ENCODE measurements at regions not wholly inside any gene's neighbourhood (a gene's known extent, or its start where the extent isn't known, plus 50 kb on each side); places are given as distances from the start of the nearest gene placed in this dataset.

DNA sequence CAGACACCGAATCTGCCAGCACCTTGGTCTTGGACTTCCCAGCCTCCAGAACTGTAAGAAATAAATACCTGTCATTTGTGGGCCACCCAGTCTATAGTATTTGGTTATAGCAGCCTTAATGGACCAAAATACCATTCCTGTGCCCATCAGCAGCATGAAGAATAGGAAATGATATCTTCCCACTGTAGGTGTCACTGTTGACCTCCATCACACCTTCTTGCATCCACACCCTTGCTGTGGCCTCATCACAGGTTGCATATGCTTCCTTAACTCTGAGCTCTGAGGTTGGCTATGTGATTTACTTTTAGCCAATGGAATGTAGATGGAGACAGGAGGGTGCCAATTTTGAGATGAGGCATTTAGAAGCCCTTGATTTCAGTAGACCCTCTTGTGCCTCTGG lies 242.0 kb upstream of the TSHZ3 start:
- DNase-seq (ENCODE audit: low spot score, unreplicated experiment) = no peak
- H3K36me3 Mint-ChIP-seq (ENCODE audit: insufficient read depth) = no peaks in the 10 kb centered on the region
- H3K9me3 Mint-ChIP-seq (ENCODE audit: low read depth) = no peaks in the 10 kb centered on the region
- TF ChIP-seq, protein P1, sequence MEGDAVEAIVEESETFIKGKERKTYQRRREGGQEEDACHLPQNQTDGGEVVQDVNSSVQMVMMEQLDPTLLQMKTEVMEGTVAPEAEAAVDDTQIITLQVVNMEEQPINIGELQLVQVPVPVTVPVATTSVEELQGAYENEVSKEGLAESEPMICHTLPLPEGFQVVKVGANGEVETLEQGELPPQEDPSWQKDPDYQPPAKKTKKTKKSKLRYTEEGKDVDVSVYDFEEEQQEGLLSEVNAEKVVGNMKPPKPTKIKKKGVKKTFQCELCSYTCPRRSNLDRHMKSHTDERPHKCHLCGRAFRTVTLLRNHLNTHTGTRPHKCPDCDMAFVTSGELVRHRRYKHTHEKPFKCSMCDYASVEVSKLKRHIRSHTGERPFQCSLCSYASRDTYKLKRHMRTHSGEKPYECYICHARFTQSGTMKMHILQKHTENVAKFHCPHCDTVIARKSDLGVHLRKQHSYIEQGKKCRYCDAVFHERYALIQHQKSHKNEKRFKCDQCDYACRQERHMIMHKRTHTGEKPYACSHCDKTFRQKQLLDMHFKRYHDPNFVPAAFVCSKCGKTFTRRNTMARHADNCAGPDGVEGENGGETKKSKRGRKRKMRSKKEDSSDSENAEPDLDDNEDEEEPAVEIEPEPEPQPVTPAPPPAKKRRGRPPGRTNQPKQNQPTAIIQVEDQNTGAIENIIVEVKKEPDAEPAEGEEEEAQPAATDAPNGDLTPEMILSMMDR (IDR thresholded peaks at IDR 0.05; ENCODE audit: unreplicated experiment) = no peak
- H3K27ac Mint-ChIP-seq = no peak overlapping the region
- peaks cover 24% of the 10 kb centered on the region for H3K27me3 Mint-ChIP-seq
- no peaks in the 10 kb centered on the region for H3K4me1 Mint-ChIP-seq (ENCODE audit: low read depth)
- no peak overlapping the region for H3K4me3 Mint-ChIP-seq (ENCODE audit: low read depth)

DNA sequence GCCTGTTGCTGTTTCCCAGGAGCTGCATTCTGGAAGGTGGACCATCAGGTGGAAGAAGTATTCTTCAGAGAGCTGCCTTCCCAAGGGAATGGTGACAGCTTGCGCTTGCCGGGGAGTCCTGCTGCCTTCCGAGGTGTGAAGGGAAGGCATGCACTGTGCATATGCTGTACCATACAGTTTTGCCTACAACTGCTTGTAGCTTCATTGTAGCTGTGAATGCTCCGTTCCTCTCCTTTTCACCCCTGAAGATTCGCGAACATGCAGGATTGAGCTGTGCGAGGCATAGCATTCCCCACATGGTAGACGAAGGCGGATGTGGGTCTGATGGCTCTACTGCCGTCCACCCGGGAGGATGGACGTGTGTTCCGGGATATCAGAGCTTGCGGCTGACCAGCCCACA lies 243.2 kb upstream of the TSHZ3 start:
- Mint-ChIP-seq H3K27ac (no peak overlapping the region), H3K9me3 (ENCODE audit: low read depth) (no peaks in the 10 kb centered on the region), H3K4me1 (ENCODE audit: low read depth) (no peaks in the 10 kb centered on the region), H3K27me3 (peaks cover 27% of the 10 kb centered on the region), H3K4me3 (ENCODE audit: low read depth) (no peak overlapping the region), H3K36me3 (ENCODE audit: insufficient read depth) (no peaks in the 10 kb centered on the region)
- TF ChIP-seq, protein P1 (IDR thresholded peaks at IDR 0.05; ENCODE audit: unreplicated experiment) = no peak
- no peak for DNase-seq (ENCODE audit: low spot score, unreplicated experiment)

DNA sequence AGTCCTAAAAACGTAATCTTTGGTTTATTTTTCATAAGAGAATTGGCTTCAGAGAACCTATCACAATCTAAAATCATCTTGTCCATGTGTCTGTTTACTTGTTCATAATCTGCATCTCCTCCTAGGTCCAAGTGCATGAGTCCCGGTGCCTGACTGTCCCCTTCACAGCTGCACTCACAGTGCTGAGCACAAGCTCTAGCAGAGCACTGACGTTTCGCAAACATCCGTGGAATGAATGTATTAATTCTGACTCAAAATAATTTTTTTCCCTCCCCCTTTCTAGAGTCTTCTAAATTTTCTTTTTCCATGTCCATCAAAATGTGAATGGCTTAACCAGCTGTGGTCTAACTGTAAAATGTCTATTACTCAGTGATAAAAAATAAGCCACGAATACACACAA lies 245.5 kb upstream of the TSHZ3 start:
- Mint-ChIP-seq H3K4me3 (ENCODE audit: low read depth) (no peak overlapping the region), H3K4me1 (ENCODE audit: low read depth) (no peaks in the 10 kb centered on the region)
- no peak for DNase-seq (ENCODE audit: low spot score, unreplicated experiment)

DNA sequence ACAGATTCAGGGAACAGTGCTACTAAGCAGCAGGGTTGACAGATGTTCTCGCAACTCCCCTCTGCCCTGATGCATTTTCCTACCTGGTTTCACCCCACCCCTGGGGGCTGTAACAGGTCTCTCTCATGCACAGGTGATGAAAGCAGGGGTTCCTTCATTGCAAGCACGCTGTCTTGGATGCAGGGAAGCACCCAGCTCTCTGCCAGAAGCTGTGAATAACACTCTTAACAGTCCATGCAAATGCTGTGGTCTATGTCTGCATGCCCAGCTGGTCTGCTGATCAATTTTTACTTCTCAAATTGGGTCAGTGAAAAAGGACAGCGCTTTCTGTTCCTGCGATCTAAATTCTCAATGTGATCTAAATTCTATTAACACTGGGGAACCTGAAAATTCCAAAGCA lies 246.3 kb upstream of the TSHZ3 start:
- no peaks in the 10 kb centered on the region for H3K9me3 Mint-ChIP-seq (ENCODE audit: low read depth)
- peaks cover 16% of the 10 kb centered on the region for H3K27me3 Mint-ChIP-seq
- DNase-seq (ENCODE audit: low spot score, unreplicated experiment) = no peak
- TF ChIP-seq, protein P1 (IDR thresholded peaks at IDR 0.05; ENCODE audit: unreplicated experiment) = no peak
- H3K36me3 Mint-ChIP-seq (ENCODE audit: insufficient read depth) = no peaks in the 10 kb centered on the region
- no peak overlapping the region for H3K4me3 Mint-ChIP-seq (ENCODE audit: low read depth)
- no peaks in the 10 kb centered on the region for H3K4me1 Mint-ChIP-seq (ENCODE audit: low read depth)
- no peak overlapping the region for H3K27ac Mint-ChIP-seq

More for the DNA sequence above, 245.5 kb upstream of the TSHZ3 start:
- H3K36me3 Mint-ChIP-seq (ENCODE audit: insufficient read depth) = no peaks in the 10 kb centered on the region
- TF ChIP-seq, protein P1 (IDR thresholded peaks at IDR 0.05; ENCODE audit: unreplicated experiment) = no peak
- peaks cover 22% of the 10 kb centered on the region for H3K27me3 Mint-ChIP-seq
- H3K27ac Mint-ChIP-seq = no peak overlapping the region
- H3K9me3 Mint-ChIP-seq (ENCODE audit: low read depth) = no peaks in the 10 kb centered on the region

DNA sequence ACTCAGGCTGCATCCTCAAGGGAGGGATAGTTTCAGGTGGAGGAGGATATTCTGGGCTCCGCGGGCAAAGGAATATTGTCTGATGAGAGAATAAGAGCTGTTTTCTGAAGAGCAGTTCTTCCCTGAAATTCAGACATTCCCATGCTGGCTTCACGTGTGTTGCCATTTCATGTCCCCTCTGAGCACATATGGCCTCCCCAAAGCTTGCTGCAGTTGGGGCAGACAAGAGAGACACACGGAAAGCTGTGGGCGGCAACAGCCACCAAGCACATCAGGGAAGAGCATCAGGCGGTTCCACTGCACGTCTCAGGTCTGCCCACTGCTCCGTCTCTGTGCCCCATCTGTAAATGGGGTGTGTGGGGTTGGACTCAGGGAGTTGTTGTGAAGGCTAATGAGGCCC lies 247.5 kb upstream of the TSHZ3 start:
- Mint-ChIP-seq H3K27me3 (peaks cover 16% of the 10 kb centered on the region), H3K9me3 (ENCODE audit: low read depth) (no peaks in the 10 kb centered on the region), H3K4me3 (ENCODE audit: low read depth) (no peak overlapping the region), H3K36me3 (ENCODE audit: insufficient read depth) (no peaks in the 10 kb centered on the region), H3K27ac (no peak overlapping the region), H3K4me1 (ENCODE audit: low read depth) (peaks cover 5% of the 10 kb centered on the region)
- TF ChIP-seq, protein P1 (IDR thresholded peaks at IDR 0.05; ENCODE audit: unreplicated experiment) = no peak
- DNase-seq (ENCODE audit: low spot score, unreplicated experiment) = no peak
